GM20000 (cell line): ENCODE measurements at regions not wholly inside any gene's neighbourhood (a gene's known extent, or its start where the extent isn't known, plus 50 kb on each side); places are given as distances from the start of the nearest gene placed in this dataset.
"Not testable (repeated sequence)": the region's sequence is repeated elsewhere in the genome, so short reads cannot be mapped to it uniquely, and the experiment has no call there.

Experiments
- DNase-seq: peaks from one replicate; pipeline ENCODE4 v3.0.0; 2012; ENCODE audit warnings: low spot score
- CTCF ChIP-seq: IDR thresholded peaks from 2 replicates; pipeline ENCODE4 v1.5.1; 2012; ENCODE audit warnings: mild to moderate bottlenecking, control low read depth; ENCODE audit errors: extremely low read depth, missing control alignments

GRCh38 chr6:166851911-166852310 is 104.4 kb downstream of the RNASET2 start:
- no peak for DNase-seq

DNA sequence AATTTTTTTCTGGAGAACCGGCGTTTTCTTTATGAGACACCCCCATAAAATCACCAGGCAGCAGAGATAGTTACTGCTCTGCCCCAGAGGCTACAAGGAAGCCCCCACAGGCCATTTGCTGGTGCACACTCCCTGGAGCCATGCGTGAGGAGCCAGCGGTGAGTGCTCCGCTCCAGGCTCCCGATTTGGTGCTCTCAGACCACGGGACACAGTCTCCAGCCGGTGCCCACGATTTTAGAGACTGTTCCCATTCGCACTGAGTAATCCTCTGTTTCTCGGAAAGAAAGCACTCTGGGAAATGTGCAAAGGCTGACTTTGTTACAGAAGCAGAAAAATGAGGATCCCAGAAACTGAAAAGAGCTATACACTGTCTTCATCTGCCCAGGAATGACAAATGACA is 104.9 kb downstream of the RNASET2 start:
- no peak for DNase-seq
- TF ChIP-seq CTCF = no peak

More at GRCh38 chr6:166851911-166852310, 104.4 kb downstream of the RNASET2 start:
- TF ChIP-seq CTCF = no peak

DNA sequence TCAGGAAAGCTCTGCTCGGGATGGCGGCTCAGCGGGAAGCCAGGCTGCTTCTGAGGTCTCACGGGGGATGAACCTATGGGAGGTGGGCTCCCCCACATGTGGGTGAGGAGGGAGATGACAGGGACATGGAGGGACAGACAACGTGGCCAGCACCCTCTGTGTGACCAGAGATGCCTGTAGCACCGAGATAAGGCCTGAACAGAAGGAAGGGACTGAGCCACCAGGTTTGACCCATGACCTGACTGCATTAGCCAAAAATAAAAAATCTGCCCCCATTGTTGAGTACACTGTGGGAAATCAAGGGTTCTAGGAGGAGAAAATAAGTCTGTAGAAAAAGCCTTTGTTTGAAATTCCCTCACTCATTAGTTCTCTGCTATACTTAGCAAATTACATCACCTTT is 105.7 kb downstream of the RNASET2 start:
- DNase-seq = no peak

DNA sequence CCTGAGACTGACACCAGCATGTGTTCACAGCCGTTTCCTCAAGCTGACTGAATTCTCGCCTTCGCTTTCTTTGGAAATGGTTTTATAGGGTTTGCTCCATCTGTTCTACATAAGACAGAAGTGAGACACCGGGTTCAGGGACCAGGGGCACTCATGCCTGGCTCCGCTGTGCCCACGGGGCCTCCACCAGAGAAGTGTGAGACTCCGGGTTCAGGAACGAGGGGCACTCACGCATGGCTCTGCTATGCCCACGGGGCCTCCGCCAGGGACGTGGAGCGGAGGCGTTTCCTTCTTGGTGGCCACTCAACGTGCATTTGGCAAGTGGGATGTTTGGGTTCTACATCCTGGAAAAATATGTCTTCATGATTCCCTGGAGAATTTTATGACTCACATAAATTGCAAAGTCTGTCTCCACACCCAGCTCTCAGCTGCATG is 106.6 kb downstream of the RNASET2 start:
- no peak for TF ChIP-seq CTCF
- no peak for DNase-seq

More for the DNA sequence above, 105.7 kb downstream of the RNASET2 start:
- TF ChIP-seq CTCF = no peak

GRCh38 chr6:166848979-166849748 is 107.2 kb downstream of the RNASET2 start:
- TF ChIP-seq CTCF = no peak
- no peak for DNase-seq

DNA sequence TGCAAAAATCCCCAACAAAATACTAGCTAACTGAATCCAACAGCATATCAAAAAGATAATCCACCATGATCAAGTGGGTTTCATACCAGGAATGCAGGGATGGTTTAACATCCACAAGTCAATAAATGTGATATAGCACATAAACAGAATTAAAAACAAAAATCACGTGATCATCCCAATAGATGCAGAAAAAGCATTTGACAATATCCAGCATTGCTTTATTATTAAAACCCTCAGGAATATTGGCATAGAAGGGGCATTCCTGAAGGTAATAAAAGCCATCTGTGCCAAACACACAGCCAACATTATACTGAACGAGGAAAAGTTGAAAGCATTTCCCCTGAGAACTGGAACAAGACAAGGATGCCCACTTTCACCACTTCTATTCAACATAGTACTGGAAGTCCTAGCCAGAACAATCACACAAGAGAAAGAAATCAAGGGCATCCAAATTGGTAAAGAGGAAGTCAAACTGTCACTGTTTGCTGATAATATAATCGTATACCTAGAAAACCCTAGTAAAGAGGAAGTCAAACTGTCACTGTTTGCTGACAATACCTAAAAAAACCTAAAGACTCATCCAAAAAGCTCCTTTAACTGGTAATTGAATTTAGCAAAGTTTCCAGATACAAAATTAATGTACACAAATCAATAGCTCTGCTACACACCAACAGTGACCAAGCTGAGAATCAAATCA is 109.8 kb downstream of the RNASET2 start:
- DNase-seq = not testable (repeated sequence)

GRCh38 chr6:166842607-166843006 is 113.7 kb downstream of the RNASET2 start:
- no peak for TF ChIP-seq CTCF
- no peak for DNase-seq
